SKM-1 treated with dmso at 0.1 percent for 144 hours (cell line): ENCODE measurements at regions not wholly inside any gene's neighbourhood (a gene's known extent, or its start where the extent isn't known, plus 50 kb on each side); places are given as distances from the start of the nearest gene placed in this dataset.
"Not testable (repeated sequence)": the region's sequence is repeated elsewhere in the genome, so short reads cannot be mapped to it uniquely, and the experiment has no call there.

ENCODE experiments used
- DNase-seq: peaks from one replicate; lab custom pipeline; 2025; ENCODE audit not compliant: unreplicated experiment; lab: John Stamatoyannopoulos, UW

DNA sequence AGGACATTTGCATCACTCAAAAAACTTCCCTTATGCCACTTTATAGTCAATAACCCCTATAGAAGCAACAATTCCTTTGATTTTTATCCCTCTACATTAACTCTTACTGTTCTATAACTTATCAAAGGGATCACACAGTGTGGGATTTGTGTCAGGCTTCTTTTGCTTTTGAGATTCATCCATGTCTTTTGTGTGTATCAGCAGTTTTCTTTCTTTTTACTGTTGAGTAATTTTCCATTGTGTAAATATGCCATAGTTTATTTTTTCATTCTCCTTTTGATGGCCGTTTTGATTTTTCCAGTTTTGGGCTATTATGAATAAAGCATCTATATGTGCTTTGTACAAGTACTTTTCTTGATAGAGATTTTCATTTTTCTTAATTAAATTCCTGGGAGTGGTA lies 657.9 kb downstream of the EPM2A start:
- no peak for DNase-seq

- DNase-seq = no peak
Measured at GRCh38 chr6:145080651-145081050, 654.7 kb downstream of the EPM2A start.

GRCh38 chr6:145081677-145082076 lies 653.6 kb downstream of the EPM2A start:
- DNase-seq = no peak

DNA sequence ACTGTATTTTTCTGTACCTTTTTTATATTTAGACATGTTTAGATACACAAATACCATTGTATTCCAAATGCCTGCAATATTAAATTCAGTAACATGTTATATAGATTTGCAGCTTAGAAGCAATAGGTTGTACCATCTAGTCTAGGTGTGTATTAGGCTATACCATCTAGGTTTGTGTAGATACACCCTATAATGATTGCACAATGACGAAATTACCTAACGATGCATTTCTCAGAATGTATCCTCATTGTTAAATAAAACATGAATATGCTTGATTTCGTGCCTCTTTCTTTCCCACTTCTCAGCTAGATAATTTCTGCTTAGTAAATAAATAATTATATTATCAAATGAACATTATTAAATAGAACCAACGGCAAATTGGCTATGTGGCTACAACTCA lies 653.0 kb downstream of the EPM2A start:
- no peak for DNase-seq

GRCh38 chr6:145086197-145086596 lies 649.1 kb downstream of the EPM2A start:
- DNase-seq = no peak

DNA sequence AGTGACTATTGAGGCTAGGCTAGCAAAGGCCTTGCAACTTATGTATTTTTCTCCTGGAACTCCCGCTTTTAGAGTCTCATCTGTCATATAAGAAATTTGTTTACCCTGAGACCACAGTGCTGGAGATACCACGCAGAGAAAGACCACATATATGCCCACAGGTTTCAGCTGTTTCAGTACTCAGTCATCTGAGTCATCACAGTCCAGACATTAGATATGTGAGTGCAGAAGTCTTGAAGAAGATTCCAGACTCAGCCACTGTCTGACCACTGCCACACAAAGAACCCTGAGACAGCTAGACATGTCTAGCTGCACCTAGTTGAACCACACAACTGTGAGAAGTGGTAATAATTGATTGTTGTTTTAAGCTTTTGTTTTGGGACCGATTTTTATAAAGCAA lies 648.3 kb downstream of the EPM2A start:
- DNase-seq = no peak

DNA sequence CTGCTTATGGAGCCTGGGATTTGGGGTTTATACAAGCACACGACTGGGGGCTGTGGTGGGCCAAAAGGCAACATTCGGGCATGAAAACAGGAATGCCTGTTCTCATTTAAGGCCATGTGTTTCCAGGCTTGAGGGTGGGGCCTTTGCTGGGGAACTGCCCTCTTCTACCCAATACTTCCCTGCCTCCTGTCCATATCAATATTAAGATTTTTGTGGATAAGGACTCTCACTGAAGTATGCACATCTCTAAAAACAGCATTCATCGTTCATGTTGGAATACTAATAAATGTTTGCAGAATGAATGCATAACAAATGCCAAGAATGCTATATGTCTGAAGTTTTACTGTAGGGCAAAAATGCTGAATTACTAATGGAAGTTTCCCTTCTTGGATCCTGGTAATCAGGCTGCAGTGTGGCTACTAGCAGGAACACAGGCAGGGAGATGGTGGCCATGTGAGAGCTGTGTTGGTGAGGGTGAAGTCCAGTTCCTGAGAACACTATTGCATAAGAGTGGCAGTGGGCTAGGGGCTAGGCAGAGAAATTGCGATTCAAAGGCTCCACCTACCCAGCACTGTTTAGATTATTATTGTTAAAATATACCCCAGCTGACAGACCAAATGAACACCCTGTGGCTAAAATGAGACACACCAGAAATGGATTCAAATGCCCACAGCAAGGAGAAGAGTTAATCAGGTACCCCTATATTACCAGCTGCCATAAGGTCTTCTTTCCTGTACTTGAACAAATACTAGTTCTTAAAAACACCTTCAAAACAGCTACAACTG lies 644.3 kb downstream of the EPM2A start:
- DNase-seq = no peak

- DNase-seq = no peak
Measured at GRCh38 chr6:145091586-145092142, 643.7 kb downstream of the EPM2A start.

GRCh38 chr6:145092554-145092953 lies 642.8 kb downstream of the EPM2A start:
- DNase-seq = no peak

- no peak for DNase-seq
Measured at GRCh38 chr6:145093226-145093625, 642.1 kb downstream of the EPM2A start.

- no peak for DNase-seq
Measured at GRCh38 chr6:145096846-145097245, 638.5 kb downstream of the EPM2A start.

GRCh38 chr6:145098127-145098526 lies 637.2 kb downstream of the EPM2A start:
- not testable (repeated sequence) for DNase-seq

DNA sequence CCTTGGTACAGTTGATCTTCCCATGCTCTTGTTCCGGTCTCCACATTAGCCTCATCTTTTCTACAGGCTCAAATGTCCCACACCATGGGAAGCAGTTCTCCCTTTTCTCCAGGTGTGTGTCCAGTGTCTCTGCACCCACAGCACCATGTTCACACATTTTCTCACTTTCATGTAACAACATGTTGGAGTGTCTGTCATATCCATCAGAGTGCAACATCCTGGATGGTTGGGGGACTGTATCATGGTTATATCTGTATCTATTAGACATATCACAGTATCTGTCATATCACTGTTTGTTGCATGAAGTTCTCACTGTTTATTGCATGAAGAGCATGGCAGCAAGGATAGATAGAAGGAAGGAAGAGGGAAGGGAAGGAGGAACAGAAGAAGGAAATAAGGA lies 635.6 kb downstream of the EPM2A start:
- no peak for DNase-seq

GRCh38 chr6:145110109-145110508 lies 625.2 kb downstream of the EPM2A start:
- DNase-seq = no peak

- DNase-seq = not testable (repeated sequence)
Measured at GRCh38 chr6:145111407-145111806, 623.9 kb downstream of the EPM2A start.

- no peak for DNase-seq
Measured at GRCh38 chr6:145112711-145113148, 622.6 kb downstream of the EPM2A start.

GRCh38 chr6:145115638-145116037 lies 619.7 kb downstream of the EPM2A start:
- DNase-seq = no peak

GRCh38 chr6:145116591-145117178 lies 618.6 kb downstream of the EPM2A start:
- no peak for DNase-seq

GRCh38 chr6:145118224-145118623 lies 617.1 kb downstream of the EPM2A start:
- DNase-seq = no peak

DNA sequence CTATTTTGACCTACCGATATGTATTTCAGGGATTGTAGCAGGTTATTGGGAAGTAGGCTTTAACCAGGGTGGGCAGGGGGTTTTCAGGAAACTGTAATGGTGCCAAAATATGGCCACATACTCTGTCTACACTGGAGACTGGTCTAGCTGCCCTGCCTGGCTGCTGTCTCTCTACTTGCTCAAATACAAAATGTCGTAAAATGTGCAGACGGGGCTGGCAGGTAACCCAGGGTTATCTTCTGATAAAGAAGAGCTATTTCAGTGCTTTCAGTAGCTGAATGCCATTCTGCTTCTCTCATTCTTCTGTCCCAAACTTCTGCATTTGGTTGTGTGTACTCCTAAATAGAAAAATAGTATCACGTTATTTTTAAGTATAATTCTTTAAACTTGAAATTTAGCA lies 616.2 kb downstream of the EPM2A start:
- DNase-seq = no peak

DNA sequence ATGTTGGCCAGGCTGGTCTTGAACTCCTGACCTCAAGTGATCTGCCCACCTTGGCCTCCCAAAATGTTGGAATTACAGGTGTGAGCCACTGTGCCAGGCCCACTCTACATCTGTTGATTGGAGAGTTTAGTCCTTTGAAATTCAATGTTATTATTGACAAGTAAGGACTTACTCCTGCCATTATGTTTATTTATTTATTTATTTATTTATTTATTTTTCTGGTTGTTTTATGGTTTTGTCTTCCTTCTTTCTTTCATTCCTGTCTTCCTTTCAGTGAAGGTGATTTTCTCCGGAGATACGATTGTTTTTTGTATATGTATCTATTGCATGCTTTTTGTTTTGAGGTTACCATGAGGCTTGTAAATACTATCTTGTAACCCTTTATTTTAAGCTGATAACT lies 602.6 kb downstream of the EPM2A start:
- DNase-seq = no peak

DNA sequence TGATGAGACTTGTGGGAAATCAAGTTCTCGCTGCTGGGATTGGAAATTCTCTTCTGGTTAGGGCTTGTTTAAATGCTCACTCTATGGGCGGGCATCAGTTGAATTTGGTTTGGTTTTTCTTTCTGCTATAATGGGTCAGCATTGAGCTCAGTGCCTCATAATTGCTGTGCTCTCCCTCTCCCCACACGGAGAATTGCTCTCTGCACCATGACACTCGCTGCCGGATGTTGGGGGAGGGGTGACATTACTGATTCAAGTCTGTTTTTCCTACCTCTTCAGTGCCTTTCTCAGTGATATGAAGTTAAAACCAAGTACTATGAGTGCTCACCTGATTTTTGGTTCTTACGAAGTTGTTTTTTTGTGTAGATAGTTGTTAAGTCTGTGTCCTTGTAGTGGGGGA lies 599.6 kb downstream of the EPM2A start:
- no peak for DNase-seq
